ENCODE measurements at regions not wholly inside any gene's neighbourhood (a gene's known extent, or its start where the extent isn't known, plus 50 kb on each side); places are given as distances from the start of the nearest gene placed in this dataset.
"Not testable (repeated sequence)": the region's sequence is repeated elsewhere in the genome, so short reads cannot be mapped to it uniquely, and the experiment has no call there.

DNA sequence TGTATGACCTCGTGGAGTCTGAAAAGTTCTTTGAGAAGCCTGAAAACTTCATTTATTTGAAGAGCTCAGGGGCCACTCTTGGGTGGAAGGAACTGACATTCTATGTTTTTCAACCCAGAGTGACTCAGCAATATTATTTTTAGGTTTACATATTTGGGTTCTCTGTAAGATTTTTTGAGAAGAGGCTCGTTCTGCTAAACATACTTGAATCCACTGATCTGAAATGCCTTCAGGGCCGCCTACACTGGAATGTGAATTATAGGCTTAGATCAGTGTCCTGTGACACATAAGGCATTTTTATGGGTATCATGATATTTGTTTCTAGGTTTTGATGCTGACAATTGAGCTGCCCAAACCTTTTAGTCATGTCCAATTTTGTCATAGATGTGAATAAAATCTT lies 86.2 kb downstream of the PSAT1 start:
- DNase-seq = no peak

DNA sequence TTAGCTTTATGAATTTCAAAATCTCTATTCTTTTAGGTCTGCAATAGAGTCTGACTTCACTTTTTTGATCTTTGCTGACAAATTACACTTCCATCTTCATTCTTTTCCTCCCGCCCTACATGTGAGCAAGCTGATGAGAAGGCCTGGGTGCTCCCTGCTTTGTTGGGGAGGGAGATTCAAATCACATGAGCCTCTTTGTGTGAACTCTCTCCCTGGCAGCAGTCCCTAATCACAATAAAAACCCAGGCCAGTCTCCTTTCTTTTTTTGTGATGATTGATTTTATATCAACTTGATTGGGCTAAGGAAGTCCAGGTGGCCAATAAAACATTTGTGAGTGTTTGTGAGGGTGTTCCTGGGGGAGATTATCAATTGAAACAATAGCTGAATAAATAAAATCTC lies 89.4 kb downstream of the PSAT1 start:
- DNase-seq = no peak

DNA sequence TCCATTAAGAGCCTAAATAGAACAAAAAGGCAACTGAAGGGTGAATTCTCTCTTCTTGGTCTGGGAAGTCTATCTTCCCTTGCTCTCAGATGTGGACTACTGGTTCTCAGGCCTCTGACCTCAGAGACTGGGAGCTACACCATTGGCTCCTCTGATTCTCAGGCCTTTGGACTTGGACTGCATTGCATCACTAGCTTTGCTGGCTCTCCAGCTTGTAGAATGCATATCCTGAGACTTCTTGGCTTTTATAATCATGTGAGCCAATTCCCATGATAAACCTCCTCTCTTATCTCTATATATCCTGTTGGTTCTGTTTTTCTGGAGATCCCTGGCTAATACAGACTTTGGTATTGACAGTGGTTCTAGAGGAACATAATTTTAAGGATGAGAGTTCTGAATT lies 89.8 kb downstream of the PSAT1 start:
- DNase-seq = no peak

DNA sequence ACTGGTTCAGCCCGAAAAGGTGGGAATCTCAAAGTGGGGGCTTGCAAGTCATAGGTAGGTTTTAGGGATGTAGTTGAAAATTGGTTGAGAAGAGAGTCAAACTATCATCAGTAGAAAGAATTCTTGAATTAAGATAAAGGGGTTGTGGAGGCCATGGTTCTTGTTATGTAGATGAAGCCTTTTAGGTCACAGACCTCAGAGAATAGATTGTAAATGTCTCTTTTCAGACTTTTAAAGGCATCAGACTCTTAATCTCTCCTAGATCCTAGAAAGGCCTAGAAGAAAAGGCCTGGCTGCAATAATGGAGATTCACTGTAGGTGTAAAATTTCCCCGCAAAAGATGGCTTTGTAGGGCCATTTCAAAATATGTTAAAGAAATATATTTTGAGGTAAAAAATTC lies 96.4 kb downstream of the PSAT1 start:
- no peak for DNase-seq

DNA sequence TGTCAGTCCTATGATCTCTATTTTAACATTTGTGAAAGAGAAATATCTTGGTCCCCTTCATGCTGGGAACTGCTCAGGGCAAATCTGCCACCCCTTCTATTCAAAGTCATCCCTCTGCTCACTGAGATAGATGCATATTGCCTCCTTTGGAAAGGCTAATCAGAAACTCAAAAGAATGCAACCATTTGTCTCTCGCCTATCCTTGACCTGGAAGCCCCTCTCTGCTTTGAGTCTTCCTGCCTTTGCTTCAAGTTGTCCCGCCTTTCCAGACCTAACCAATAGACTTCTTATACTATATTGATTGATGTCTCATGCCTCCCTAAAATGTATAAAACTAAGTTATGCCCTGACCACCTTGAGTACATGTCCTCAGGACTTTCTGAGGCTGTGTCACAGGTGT lies 97.0 kb downstream of the PSAT1 start:
- DNase-seq = no peak

DNA sequence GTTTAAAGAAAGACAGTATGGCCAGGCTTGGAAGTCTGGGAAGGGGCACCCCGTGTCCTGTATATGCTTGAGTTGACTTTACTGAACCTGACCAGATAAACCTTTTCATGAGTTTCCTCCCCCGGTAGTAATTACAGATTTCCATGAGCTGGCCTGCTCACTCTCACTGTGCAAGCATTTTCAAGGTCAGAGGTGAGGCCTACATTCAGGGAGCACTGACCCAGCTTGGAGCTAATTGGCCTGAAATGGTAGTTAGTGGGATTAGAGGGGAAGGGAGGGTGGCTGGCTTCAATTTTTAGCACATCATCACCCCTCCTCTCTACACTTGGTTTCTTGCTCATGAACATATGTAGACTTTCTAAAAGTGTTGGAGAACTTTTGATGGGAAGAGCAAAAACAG lies 99.2 kb downstream of the PSAT1 start:
- no peak for DNase-seq

DNA sequence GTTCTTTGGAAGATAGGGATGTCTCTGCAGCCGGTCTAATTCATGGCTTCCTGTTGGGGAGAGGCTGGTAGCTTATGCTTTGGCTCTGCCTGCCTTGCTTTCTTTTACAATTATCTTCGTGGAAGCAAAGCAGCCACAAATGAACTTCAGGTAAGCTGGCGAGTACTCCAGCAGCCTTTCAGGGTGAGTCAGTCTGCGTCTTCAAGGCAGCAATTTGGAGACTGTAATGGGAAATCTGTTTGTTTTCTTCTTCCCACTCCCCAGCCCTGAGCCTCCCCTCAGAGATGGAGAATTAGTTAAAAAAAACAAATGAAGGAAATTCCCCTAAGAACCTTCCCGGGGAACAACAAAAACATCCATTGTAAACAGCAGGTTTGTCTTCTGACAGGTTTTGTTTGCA lies 100.1 kb downstream of the PSAT1 start:
- no peak for DNase-seq

DNA sequence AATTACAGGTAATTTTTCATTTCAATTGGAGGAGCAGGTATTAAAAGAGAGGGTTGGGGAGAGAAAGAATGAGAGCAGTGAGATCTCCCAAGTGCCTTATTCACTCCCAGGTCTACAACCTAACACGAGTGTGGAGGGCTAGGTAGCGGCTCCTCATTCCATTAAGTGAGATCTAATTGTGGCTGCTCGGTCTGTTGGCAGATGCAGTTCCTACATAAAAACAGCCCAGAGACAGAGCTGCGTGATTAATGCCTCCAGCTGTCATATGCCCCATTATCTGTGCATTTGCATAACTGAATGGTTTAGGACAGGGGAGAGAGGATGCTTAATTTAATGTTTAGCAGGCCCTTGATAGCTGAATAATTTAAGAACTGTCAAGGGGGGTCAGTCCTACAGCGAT lies 100.5 kb downstream of the PSAT1 start:
- DNase-seq = no peak

DNA sequence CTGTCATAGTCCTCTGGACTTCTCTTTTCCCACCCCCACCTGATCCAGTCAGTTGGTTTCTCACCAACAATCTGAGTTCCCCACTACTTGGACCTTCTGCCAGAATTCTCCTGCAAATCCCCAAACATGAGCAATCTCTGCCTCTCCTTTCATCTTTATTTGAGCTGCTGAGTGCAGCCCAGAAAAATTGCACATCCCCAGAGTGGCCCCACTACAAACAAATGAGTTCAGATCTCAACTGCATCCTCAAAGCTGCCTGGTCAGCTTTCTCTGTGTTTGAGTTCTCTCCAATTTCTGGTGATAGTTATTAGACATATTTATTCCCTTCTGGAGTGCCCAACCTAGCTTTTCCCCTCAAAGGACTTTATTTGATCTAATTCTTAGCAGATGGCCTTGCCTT lies 102.2 kb downstream of the PSAT1 start:
- DNase-seq = no peak

DNA sequence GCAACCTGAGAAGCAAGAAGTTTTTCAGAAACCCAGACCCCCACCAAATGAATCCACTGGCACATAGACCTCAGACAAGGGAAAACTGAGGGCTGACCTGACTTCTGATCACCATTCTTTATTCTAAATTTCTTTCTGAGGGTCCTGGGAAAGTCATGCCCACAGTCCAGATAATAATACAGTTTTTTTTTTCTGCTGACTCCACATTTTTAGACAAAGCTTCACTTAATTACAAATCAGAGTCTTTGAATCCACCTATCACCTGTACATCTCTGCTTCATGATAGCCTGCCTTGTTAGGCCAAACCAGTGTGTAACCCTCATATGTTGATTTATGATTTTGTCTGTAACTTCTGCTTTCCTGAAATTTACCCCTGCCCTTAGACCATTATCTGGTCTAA lies 103.6 kb downstream of the PSAT1 start:
- no peak for DNase-seq

DNA sequence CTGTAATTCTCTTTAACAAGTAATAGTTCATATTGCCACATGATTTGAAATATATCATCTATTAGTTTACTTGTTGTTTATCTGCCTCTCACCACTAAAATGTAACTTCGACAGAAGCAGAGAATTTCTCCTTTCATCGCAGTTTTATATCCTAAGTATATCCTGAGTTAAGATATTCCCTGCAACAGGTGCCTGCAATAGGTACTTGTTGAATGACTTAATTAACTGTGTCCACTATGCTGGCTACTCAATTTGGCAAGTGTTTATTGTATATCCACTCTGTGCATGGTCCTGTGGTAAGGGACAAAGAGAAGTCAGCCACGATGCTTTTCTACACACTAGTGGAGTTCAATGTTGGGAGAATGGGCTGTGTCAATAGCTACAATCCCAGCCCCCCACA lies 108.5 kb downstream of the PSAT1 start:
- no peak for DNase-seq

DNA sequence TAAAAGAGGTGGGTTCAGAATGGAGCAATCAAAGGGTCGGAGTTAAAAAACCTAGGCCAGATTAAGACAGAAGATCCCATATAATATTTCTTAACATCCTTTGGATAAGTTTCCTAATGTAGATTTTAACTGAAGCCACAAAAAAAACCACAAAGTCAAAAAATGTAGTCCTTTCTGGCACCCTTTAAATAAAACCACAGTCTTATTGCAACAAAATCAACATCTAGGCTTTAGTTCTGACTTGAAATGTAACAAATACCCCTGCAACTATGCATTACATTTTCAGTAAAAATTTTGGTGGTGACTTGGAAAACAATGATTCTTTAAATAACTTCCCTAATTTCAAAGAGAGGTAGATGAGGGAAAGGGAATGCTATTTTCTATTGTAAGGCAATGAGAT lies 109.2 kb downstream of the PSAT1 start:
- no peak for DNase-seq

DNA sequence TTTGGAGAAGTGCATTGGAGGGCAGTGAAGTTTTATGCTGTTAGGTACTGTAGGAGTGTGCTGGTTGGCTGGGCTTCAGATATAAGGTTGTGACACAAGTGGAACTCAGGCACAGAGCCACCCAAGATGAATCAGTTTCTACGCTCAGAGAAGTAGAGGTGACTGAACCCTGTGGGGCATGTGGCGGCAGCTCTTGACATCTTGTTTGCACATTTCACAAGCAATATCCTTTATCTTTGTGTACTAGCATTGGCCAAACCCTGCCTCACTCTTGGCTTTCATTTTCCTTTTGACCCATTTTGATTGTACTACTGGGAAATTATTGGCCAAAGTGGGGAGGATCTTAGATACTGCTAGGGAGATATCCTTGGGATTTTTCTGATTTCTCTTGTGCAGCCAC lies 110.0 kb downstream of the PSAT1 start:
- DNase-seq = no peak

DNA sequence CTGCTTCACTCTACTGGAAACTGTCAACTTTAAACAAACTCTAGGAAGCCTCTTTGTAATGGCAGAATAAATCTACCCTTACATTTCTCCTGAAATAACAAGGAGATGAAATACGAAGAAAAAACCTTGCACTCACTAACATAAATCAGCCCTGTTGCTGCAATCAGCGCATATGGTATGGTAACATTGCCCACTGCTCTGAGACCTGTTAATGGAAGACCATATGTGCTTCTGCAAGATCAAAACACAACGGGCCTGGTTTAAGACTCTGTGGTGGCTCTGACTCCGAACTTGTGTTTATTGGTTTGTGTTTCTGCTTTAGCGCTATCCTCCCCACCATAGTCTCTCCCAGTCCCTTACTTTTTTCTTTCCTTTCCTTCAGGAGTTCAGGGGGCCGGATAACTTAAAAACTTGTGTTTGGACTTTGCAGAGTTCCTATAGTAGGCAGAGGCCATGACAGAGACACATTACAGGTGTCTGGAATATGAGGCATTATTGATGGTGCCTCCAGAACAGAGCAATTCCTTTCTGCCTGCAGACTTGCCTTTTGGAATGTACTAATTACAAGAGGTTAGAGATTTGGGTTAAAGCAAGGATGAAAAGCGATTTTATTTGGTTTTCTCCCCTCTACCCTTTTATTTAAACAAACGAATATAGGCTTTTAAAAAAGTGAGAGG lies 110.8 kb downstream of the PSAT1 start:
- no peak for DNase-seq

DNA sequence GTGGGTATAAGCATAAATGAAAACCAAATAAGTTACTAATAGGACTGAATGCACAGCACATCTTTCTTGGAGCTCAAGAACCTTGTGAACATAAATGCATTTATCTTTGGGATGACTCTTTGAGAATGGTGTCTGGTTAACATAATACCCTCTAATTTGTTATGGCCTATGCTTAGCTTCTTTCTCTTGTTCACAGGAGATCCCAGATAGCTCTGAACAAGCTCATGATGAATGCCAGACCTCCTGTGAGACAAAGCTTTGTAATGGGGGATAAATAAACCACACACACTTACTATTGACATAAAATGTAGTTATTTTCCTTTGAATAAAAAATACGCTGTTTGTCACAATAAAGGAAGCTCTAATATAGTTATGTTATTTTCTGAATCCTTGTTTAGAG lies 111.5 kb downstream of the PSAT1 start:
- DNase-seq = no peak

DNA sequence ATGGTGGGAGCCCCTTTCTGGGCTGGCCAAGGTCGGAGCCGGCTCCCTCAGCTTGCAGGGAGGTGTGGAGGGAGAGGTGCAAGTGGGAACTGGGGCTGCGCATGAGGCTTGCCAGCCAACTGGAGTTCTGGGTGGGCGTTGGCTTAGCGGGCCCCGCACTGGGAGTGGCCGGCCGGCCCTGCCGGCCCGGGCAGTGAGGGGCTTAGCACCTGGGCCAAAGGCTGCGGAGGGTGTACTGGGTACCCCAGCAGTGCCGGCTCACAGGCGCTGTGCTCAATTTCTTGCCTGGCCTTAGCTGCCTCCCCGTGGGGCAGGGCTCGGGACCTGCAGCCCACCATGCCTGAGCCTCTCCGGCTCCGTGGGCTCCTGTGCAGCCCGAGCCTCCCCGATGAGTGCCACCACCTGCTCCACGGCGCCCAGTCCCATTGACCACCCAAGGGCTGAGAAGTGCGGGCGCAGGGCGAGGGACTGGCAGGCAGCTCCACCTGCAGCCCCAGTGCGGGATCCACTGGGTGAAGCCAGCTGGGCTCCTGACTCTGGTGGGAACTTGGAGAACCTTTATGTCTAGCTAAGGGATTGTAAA lies 113.1 kb downstream of the PSAT1 start:
- DNase-seq = not testable (repeated sequence)

DNA sequence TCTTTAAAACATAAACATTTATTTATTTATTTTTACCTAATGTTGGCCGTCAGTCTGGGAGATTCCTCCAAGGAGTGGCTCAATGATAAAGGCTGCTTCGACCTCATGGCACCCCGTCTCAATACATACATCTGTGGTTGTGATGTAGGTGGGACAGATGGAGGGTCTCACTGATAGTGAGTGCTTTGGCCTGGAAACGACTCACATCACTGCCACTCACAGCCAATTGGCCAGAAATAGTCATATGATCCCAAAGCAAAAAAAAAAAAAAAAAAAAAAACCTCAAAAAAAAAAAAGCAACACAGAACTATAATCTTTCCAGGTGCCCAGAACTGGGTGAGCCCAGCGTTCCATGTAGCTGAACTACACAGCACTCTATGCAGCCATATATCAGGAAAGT lies 125.4 kb downstream of the PSAT1 start:
- no peak for DNase-seq

DNA sequence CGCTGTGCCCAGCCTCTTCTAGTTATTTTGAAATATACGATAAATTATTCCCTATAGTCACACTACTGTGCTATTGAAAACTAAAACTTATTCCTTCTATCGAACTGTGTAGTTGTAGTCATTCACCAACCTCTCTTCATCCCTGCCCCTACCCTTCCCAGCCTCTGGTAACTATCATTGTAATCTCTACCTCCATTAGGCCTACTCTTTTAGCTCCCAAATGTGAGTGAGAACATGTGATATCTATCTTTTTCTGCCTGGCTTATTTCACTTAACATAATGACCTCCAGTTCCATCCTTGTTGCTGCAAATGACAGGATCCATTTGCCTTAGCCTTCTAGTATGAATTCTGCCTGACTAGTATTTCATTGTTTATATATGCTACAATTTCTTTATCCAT lies 127.4 kb downstream of the PSAT1 start:
- no peak for DNase-seq

DNA sequence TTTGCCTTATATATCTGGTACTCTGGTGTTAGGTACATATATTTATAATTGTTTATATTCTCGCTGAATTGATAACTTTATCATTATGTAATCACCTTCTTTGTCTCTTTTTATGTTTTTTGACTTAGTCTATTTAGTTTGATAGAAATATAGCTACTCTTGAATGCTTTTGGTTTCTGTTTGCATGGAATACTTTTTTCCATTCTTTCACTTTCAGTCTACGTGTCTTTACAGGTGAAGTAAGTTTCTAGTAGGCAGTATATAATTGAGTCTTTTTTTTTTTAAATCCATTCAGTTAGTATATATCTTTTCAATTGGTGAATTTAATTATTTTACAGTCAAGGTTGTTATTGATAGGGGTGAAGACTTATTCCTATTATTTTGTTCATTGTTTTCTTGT lies 131.7 kb downstream of the PSAT1 start:
- DNase-seq = no peak

DNA sequence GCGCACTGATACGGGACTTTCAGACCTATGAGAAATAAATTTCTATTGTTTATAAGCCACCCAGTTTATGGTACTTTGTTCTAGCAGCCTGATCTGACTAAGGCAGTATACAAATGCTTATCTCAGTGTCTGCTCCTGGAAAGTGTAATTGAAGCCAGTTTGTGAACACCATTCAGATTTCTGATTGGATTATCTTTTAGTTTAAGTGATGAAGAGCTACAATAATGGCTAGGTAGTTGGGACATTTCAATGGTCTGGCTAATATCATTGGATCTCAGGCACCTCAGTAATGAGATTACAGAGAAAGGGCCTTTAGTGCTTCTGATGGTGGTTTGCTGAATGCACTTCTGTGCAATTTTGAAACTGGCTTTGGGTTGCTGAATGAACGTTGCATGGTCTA lies 133.5 kb downstream of the PSAT1 start:
- no peak for DNase-seq

DNA sequence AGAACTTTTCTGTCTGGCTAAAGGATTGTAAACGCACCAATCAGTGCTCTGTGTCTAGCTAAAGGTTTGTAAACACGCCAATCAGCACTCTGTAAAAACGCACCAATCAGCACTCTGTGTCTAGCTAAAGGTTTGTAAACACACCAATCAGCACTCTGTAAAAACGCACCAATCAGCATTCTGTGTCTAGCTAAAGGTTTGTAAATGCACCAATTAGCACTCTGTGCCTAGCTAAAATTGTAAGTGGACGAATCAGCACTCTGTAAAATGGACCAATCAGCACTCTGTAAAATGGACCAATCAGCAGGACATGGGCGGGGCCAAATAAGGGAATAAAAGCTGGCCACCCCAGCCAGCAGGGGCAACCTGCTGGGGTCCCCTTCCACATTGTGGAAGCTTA lies 134.1 kb downstream of the PSAT1 start:
- DNase-seq = not testable (repeated sequence)

DNA sequence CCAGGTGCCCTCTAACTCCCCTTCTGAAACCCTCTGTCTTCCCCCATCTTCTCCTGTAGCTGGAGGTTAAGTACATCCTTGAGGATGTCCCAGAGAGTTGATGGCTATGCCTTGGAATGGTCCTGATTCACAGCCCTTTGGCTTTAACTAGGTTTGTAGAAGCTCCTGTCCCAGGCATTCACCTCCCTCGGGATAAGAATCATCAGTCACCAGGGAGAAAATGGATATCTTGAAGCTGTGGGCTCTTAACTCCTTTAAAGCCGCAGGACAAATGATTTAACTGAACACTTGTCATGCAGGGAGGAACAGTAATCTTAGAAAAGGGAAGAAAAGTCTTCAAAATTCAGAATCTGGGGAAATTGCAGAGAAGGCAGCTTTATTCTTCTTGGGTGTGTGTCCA lies 139.9 kb downstream of the PSAT1 start:
- no peak for DNase-seq

DNA sequence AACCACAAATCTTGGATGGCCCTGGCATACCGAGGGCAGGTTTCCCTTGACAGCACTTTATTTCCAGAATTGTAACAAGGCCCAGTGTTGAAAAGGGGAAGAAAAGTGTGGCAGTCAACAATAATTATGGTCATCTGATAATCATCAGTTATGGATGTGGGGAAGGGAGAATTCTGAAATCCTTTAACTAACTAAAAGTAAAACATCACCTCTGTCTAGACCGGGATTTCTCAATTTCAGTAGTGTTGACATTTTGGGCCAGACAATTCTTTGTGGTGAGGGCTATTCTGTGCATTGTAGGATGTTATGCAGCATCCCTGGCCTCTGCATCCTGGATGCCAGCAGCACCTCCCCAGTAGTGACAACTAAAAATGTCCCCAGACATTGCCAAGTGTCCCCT lies 140.4 kb downstream of the PSAT1 start:
- no peak for DNase-seq

DNA sequence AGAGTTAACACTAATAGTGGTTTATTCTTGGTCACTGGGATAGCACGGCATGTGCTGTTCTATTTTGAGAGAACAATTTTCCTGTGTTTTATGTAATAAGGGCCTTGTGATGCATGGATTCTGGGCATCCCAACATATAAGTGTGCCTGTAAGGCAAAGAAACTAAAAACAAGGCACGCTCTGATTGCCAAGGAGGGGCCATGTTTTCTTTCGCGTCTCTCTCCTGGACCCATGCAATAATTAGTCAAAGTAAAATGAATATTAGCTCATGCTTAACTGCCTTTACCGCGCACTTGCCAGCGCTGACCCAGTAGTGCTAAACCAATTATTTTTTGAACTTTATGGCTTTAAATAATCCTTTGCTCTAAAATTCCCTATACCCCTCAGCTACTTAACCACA lies 140.9 kb downstream of the PSAT1 start:
- DNase-seq = no peak

DNA sequence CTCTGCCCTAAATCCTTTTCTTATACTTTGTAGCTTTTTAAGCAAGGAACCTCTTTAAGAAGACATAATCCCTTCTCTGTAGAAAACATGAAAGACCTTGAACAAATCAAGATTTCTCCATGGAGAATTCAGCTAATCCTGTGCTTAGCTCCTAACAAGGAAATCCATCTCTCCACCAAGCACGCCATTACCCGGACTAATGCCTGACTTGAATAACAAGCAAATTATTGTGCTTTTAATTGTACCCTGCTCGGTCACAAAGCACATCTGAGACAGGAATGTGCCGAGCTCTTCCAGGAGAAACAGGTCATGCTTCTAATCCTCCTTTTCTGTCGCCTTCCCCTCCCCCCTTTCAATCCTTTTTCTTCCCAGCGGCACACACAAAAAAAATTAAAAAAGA lies 141.3 kb downstream of the PSAT1 start:
- DNase-seq = no peak

All from stimulated activated CD4-positive, alpha-beta T cell treated with anti-CD3 and anti-CD28 coated beads, Interleukin-15, amount 100 ng/mL, for 24 hours (primary cell).